HG03045 (cell line): ENCODE measurements at regions not wholly inside any gene's neighbourhood (a gene's known extent, or its start where the extent isn't known, plus 50 kb on each side); places are given as distances from the start of the nearest gene placed in this dataset.

Experiments
- ATAC-seq: cut with Tn5 transposase; IDR thresholded peaks from one replicate; pipeline ENCODE4 v1.9.1; 2021; ENCODE audit warnings: mild to moderate bottlenecking, moderate library complexity; ENCODE audit not compliant: unreplicated experiment

- no peak for ATAC-seq
Observed at GRCh38 chr1:219365451-219365850, 191.8 kb downstream of the LYPLAL1 start.

GRCh38 chr1:219362702-219363101 lies 189.0 kb downstream of the LYPLAL1 start:
- ATAC-seq: no peak

GRCh38 chr1:219359126-219359525 lies 185.4 kb downstream of the LYPLAL1 start:
- no peak for ATAC-seq

- no peak for ATAC-seq
Observed at GRCh38 chr1:219358080-219358479, 184.4 kb downstream of the LYPLAL1 start.

- ATAC-seq: no peak
Observed at GRCh38 chr1:219354962-219355361, 181.3 kb downstream of the LYPLAL1 start.

- no peak for ATAC-seq
Observed at GRCh38 chr1:219352961-219353651, 179.4 kb downstream of the LYPLAL1 start.

GRCh38 chr1:219350172-219350931 lies 176.7 kb downstream of the LYPLAL1 start:
- no peak for ATAC-seq

GRCh38 chr1:219347921-219348391 lies 174.3 kb downstream of the LYPLAL1 start:
- ATAC-seq: no peak

- no peak for ATAC-seq
Observed at GRCh38 chr1:219347376-219347775, 173.7 kb downstream of the LYPLAL1 start.

- no peak for ATAC-seq
Observed at GRCh38 chr1:219345953-219346352, 172.3 kb downstream of the LYPLAL1 start.

- ATAC-seq: no peak
Observed at GRCh38 chr1:219342836-219343235, 169.2 kb downstream of the LYPLAL1 start.

GRCh38 chr1:219340796-219341195 lies 167.1 kb downstream of the LYPLAL1 start:
- ATAC-seq: no peak

- ATAC-seq: no peak
Observed at GRCh38 chr1:219339466-219339865, 165.8 kb downstream of the LYPLAL1 start.

- no peak for ATAC-seq
Observed at GRCh38 chr1:219337588-219337987, 163.9 kb downstream of the LYPLAL1 start.

GRCh38 chr1:219333626-219334025 lies 159.9 kb downstream of the LYPLAL1 start:
- ATAC-seq: no peak

GRCh38 chr1:219331424-219331823 lies 157.7 kb downstream of the LYPLAL1 start:
- ATAC-seq: no peak

- ATAC-seq: no peak
Observed at GRCh38 chr1:219330669-219331068, 157.0 kb downstream of the LYPLAL1 start.

- ATAC-seq: no peak
Observed at GRCh38 chr1:219330001-219330400, 156.3 kb downstream of the LYPLAL1 start.

GRCh38 chr1:219329578-219329977 lies 155.9 kb downstream of the LYPLAL1 start:
- no peak for ATAC-seq

- no peak for ATAC-seq
Observed at GRCh38 chr1:219326843-219327242, 153.2 kb downstream of the LYPLAL1 start.

- no peak for ATAC-seq
Observed at GRCh38 chr1:219325368-219325742, 151.7 kb downstream of the LYPLAL1 start.

- peak; percentile 75 for ATAC-seq
Observed at GRCh38 chr1:219324629-219325367, 151.1 kb downstream of the LYPLAL1 start.
